GM10266 (cell line): ENCODE measurements at regions not wholly inside any gene's neighbourhood (a gene's known extent, or its start where the extent isn't known, plus 50 kb on each side); places are given as distances from the start of the nearest gene placed in this dataset.
"Not testable (repeated sequence)": the region's sequence is repeated elsewhere in the genome, so short reads cannot be mapped to it uniquely, and the experiment has no call there.

ENCODE experiments used
- DNase-seq: peaks from one replicate; pipeline ENCODE4 v3.0.0; 2012; ENCODE audit errors: extremely low spot score
- TF ChIP-seq, protein P1 (sequence below): IDR thresholded peaks from 2 replicates; pipeline ENCODE4 v1.5.1; 2012; ENCODE audit warnings: mild to moderate bottlenecking, low read depth; ENCODE audit not compliant: control insufficient read depth, insufficient read depth; ENCODE audit errors: missing control alignments

DNA sequence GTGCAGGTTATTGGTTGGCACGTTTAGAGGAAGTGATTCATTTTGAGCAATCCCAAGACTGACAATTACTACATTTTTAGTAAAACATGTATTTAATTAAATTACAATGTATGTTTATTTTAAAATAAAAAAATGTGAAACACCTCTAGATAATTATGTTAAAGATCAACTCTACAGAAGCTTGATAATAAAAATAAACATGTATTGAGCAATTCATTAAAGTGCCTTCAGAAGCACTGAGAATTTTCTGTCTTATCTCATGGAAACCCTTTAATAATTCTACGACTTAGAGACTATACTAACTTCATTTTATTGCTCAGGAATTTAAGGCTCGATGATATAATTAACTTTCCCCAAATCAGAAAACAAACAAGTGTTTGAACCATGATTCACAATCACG is 208.0 kb upstream of the BRINP3 start:
- TF ChIP-seq, protein P1, sequence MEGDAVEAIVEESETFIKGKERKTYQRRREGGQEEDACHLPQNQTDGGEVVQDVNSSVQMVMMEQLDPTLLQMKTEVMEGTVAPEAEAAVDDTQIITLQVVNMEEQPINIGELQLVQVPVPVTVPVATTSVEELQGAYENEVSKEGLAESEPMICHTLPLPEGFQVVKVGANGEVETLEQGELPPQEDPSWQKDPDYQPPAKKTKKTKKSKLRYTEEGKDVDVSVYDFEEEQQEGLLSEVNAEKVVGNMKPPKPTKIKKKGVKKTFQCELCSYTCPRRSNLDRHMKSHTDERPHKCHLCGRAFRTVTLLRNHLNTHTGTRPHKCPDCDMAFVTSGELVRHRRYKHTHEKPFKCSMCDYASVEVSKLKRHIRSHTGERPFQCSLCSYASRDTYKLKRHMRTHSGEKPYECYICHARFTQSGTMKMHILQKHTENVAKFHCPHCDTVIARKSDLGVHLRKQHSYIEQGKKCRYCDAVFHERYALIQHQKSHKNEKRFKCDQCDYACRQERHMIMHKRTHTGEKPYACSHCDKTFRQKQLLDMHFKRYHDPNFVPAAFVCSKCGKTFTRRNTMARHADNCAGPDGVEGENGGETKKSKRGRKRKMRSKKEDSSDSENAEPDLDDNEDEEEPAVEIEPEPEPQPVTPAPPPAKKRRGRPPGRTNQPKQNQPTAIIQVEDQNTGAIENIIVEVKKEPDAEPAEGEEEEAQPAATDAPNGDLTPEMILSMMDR, result no peak
- DNase-seq, result no peak

DNA sequence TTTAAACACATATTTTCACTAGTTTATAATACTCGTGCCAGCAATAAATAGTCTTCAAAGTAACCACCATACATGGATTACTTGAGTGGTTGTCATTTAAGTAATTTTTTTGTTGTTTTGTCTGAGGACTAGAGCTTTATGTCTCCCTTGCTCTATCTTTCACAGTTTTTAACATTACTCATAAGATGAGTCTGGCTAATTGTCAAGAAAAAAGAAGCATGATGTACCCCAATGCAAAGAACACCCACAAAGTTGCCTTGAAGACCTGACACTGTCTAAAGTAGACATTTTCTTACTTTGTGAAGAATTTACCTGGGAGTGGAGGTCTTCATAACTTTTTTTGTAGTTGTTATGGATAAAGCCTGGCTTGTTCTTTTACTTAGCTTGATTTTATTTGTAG is 210.4 kb upstream of the BRINP3 start:
- TF ChIP-seq, protein P1, result no peak
- DNase-seq, result no peak

DNA sequence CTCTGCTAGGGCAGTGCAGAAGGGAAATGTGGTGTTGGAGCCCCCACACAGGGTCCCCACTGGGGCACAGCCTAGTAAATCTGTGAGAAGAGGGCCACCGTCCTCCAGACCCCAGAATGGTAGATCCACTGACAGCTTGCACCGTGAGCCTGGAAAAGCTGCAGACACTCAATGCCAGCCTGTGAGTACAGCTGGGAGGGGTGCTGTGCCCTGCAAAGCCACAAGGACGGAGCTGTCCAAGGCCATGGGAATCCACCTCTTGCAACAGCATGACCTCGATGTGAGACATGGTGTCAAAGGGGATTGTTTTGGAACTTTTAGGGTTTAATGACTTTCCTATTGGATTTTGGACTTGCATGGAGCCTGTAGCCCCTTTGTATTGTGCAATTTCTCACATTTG is 220.8 kb upstream of the BRINP3 start:
- DNase-seq, result not testable (repeated sequence)

DNA sequence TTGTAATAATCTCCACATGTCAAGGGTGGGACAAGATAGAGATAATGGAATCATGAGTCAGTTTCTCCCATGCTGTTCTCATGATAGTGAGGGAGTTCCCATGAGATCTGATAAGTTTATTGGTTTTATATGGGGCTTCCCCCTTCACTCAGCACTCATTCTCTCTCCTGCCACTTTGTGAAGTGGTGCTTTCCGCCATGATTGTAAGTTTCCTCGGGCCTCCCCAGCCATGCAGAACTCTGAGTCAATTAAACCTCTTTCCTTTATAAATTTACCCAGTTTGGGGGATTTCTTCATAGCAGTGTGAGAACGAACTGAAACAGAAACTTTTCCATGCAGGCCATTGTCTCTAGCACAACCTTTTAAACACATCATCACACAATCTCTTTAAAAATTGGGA is 221.5 kb upstream of the BRINP3 start:
- no peak for DNase-seq
- TF ChIP-seq, protein P1, result no peak

DNA sequence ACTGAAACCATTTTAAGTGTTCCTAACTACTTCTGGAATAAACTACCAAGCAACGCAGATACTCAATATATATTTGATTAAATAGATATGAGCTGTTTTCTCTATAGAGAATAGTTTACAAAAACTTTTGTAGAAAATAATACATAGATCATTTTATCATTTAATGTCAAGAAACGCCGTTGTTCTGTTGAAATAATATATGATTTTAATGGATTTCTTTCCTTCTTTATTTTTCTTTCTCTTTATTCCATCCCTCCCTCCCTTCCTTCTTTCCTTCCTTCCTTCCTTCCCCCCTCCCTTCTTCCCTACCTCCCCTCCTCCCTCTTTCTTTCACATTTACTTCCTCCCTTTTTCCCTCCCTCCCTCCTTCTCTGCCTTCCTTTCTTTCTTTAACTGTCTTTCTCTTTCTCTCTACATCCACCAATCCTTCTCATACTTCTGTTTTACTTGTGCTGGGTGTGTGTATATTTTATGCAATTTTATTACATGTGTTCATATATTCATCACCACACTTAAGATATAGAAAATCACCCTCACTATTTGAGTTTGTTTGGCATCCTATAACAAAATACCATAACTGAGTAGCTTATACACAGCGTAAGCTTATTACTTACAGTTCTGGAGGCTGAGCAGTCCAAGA is 230.9 kb upstream of the BRINP3 start:
- no peak for DNase-seq
- TF ChIP-seq, protein P1, result no peak

DNA sequence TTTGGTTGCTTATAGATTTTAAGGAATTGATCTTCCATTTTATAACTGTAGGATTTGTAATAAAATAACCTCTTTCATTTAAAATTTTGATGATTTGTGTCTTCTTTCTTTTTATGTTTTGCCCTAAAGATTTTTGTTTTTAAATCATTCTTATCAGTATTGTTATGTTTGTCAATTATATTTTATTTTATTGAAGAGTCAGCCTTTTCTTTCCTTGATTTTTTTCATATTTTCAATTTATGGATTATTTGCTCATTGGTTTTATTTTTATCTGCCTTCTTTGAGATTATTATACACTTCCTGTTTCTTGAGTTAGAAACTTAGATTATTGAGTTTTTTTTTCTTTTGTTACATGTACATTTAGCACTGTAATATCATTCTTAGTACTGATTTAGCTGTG is 233.4 kb upstream of the BRINP3 start:
- TF ChIP-seq, protein P1, result no peak
- DNase-seq, result no peak

DNA sequence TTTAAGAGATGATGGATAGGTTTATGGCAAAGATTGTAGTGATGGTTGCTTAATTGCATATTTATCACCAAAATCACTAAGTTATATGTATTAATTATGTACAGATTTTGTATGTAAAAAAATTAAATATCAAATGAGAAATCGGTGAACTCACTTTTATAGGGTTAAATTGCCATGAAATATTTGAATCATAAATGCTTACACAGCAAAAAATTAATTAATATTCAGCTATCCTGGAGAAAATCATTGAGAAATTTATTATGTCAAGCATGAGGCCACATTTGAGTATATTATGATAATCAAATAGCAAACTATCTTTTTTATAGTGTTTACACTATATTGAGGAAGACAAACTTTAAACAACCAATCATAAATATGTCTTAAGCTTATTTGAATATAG is 239.4 kb upstream of the BRINP3 start:
- DNase-seq, result no peak
- TF ChIP-seq, protein P1, result no peak
